ENCODE measurements at regions not wholly inside any gene's neighbourhood (a gene's known extent, or its start where the extent isn't known, plus 50 kb on each side); places are given as distances from the start of the nearest gene placed in this dataset.

DNA sequence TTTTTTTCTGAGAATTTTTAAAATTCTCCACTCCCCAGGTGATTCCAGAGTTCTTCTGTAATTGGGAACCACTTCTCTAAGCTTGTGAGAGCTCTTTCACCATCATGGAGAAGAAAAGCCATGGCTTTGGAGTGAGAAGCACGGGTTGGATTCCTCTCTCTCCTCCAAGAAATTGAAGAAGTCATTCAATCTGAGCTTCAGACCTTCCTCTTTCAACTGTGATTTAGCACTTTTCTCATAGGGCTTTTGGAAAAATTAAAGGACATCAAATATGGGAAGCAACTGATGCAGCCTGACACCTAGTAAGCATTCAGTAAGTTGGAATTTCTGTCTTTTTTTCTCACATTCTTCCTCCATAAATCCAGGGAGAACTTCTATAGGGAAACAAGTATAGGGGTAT, 580.4 kb upstream of the KLF4 start:
- Histone ChIP-seq H3K4me3 (replicated peaks in 1 of 2; ENCODE audit: low read depth in 1 of 2, low read length in 2 of 2) (no peak overlapping the region), H3K27ac (ENCODE audit: low read depth, low read length) (no peak overlapping the region), H3K36me3 (ENCODE audit: control insufficient read depth in 1 of 2, insufficient read depth in 2 of 2, low read length in 2 of 2) (no peaks in the 10 kb centered on the region), H3K9me3 (ENCODE audit: control insufficient read depth in 1 of 2, insufficient read depth in 1 of 2, low read depth in 1 of 2, low read length in 2 of 2) (no peaks in the 10 kb centered on the region), H3K4me1 (ENCODE audit: control insufficient read depth in 1 of 2, insufficient read depth in 2 of 2, low read length in 2 of 2) (no peaks in the 10 kb centered on the region), H2AFZ (ENCODE audit: low read depth, low read length, poor library complexity, severe bottlenecking) (no peak overlapping the region), H4K20me1 (ENCODE audit: insufficient read depth) (no peaks in the 10 kb centered on the region), H3K4me2 (ENCODE audit: low read length) (no peak overlapping the region), H3K27me3 (ENCODE audit: insufficient read depth, low read length) (no peaks in the 10 kb centered on the region), H3K79me2 (ENCODE audit: insufficient read depth, low read length) (no peaks in the 10 kb centered on the region), H3K9me2 (ENCODE audit: insufficient read depth) (no peaks in the 10 kb centered on the region), H3K9ac (ENCODE audit: low read length) (no peak overlapping the region)
- ChIA-PET CTCF (no interaction called here), POLR2A (no interaction called here), RAD21 (ENCODE audit: low non-redundant PET in 1 of 2, low total read pairs in 2 of 2, uncharacterized antibody in 2 of 2, unreplicated experiment in 2 of 2) (no interaction called here)
- TF ChIP-seq EZH2phosphoT487 (IDR thresholded peaks at IDR 0.05; ENCODE audit: borderline replicate concordance) (no peak), ELF1 (IDR thresholded peaks at IDR 0.05; ENCODE audit: borderline replicate concordance, low read depth) (no peak), ATF3 (IDR thresholded peaks at IDR 0.05) (no peak), POLR2A (IDR thresholded peaks at IDR 0.05; ENCODE audit: borderline replicate concordance, extremely low read depth, insufficient read depth, insufficient read length) (no peak), SRF (IDR thresholded peaks at IDR 0.05; ENCODE audit: low read depth) (no peak), JUND (IDR thresholded peaks at IDR 0.05) (no peak)
- intact Hi-C loops (cut with micrococcal nuclease) = no loop called here
- BruUV-seq (replicated peaks) = no TSS peak
- DNase-seq (ENCODE audit: low read depth, low spot score) (no peak), ATAC-seq (no peak)

GRCh38 chr9:108062680-108063079, 573.1 kb upstream of the KLF4 start:
- Histone ChIP-seq H3K4me3 (replicated peaks in 1 of 2; ENCODE audit: low read depth in 1 of 2, low read length in 2 of 2) (no peak overlapping the region), H3K79me2 (ENCODE audit: insufficient read depth, low read length) (no peaks in the 10 kb centered on the region), H3K4me1 (ENCODE audit: control insufficient read depth in 1 of 2, insufficient read depth in 2 of 2, low read length in 2 of 2) (peaks cover 24 to 34% of the 10 kb centered on the region in 2 experiments), H3K27ac (ENCODE audit: low read depth, low read length) (no peak overlapping the region), H3K9ac (ENCODE audit: low read length) (no peak overlapping the region), H3K27me3 (ENCODE audit: insufficient read depth, low read length) (no peaks in the 10 kb centered on the region), H3K9me3 (ENCODE audit: control insufficient read depth in 1 of 2, insufficient read depth in 1 of 2, low read depth in 1 of 2, low read length in 2 of 2) (no peaks in the 10 kb centered on the region), H2AFZ (ENCODE audit: low read depth, low read length, poor library complexity, severe bottlenecking) (no peak overlapping the region), H3K4me2 (ENCODE audit: low read length) (no peak overlapping the region), H4K20me1 (ENCODE audit: insufficient read depth) (no peaks in the 10 kb centered on the region), H3K9me2 (ENCODE audit: insufficient read depth) (no peaks in the 10 kb centered on the region), H3K36me3 (ENCODE audit: control insufficient read depth in 1 of 2, insufficient read depth in 2 of 2, low read length in 2 of 2) (no peaks in the 10 kb centered on the region)
- RAD21 ChIA-PET (ENCODE audit: low non-redundant PET in 1 of 2, low total read pairs in 2 of 2, uncharacterized antibody in 2 of 2, unreplicated experiment in 2 of 2) = no interaction called here
- POLR2A ChIA-PET = no interaction called here
- intact Hi-C loops (cut with micrococcal nuclease) = no loop called here
- DNase-seq (ENCODE audit: low read depth, low spot score) = no peak
- ATAC-seq = no peak
- no TSS peak for BruUV-seq (replicated peaks)
- CTCF ChIA-PET = no interaction called here
- TF ChIP-seq, protein P1, sequence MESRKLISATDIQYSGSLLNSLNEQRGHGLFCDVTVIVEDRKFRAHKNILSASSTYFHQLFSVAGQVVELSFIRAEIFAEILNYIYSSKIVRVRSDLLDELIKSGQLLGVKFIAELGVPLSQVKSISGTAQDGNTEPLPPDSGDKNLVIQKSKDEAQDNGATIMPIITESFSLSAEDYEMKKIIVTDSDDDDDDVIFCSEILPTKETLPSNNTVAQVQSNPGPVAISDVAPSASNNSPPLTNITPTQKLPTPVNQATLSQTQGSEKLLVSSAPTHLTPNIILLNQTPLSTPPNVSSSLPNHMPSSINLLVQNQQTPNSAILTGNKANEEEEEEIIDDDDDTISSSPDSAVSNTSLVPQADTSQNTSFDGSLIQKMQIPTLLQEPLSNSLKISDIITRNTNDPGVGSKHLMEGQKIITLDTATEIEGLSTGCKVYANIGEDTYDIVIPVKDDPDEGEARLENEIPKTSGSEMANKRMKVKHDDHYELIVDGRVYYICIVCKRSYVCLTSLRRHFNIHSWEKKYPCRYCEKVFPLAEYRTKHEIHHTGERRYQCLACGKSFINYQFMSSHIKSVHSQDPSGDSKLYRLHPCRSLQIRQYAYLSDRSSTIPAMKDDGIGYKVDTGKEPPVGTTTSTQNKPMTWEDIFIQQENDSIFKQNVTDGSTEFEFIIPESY (IDR thresholded peaks at IDR 0.05; ENCODE audit: extremely low read depth, insufficient replicate concordance, low read length) = no peak
- TF ChIP-seq REST (IDR thresholded peaks at IDR 0.05; ENCODE audit: low read depth) (no peak), SIN3A (IDR thresholded peaks at IDR 0.05; ENCODE audit: low read depth) (no peak), YY1 (IDR thresholded peaks at IDR 0.05; ENCODE audit: extremely low read depth, insufficient replicate concordance, low read depth, low read length) (no peak), SP1 (IDR thresholded peaks at IDR 0.05; ENCODE audit: low read depth) (no peak), POLR2AphosphoS5 (IDR thresholded peaks at IDR 0.05; ENCODE audit: low read depth, low read length) (no peak), ZFX (IDR thresholded peaks at IDR 0.05) (no peak), CBX3 (IDR thresholded peaks at IDR 0.05; ENCODE audit: low read depth) (no peak), TCF7L2 (IDR thresholded peaks at IDR 0.05; ENCODE audit: borderline replicate concordance, extremely low read depth, insufficient read depth, insufficient read length) (no peak), EZH2phosphoT487 (IDR thresholded peaks at IDR 0.05; ENCODE audit: borderline replicate concordance) (no peak), ELF1 (IDR thresholded peaks at IDR 0.05; ENCODE audit: borderline replicate concordance, low read depth) (no peak), JUND (IDR thresholded peaks at IDR 0.05) (no peak), FOSL1 (IDR thresholded peaks at IDR 0.05; ENCODE audit: low read depth) (no peak), EGR1 (IDR thresholded peaks at IDR 0.05; ENCODE audit: low read depth) (no peak), EZH2 (IDR thresholded peaks at IDR 0.05) (no peak)

Measured in HCT116 (cell line).